Neural cell (in vitro differentiated cells): ENCODE measurements at regions not wholly inside any gene's neighbourhood (a gene's known extent, or its start where the extent isn't known, plus 50 kb on each side); places are given as distances from the start of the nearest gene placed in this dataset.

ENCODE experiments used
- H2AFZ ChIP-seq: fragments of 200-600, 300-800 bp; sonication (generic), shearing (Covaris generic); 2 replicates; pipeline ENCODE4 v1.6.0; 2014; ENCODE audit warnings: low read depth, mild to moderate bottlenecking, antibody characterized with exemption, low read length, moderate library complexity
- H3F3A ChIP-seq: fragments of 200-600 bp; shearing (Covaris generic); 2 replicates; pipeline ENCODE4 v1.6.1; 2016; ENCODE audit warnings: mild to moderate bottlenecking, moderate library complexity, mixed read lengths, antibody characterized with exemption, low read length; ENCODE audit not compliant: insufficient read depth, poor library complexity, severe bottlenecking
- H3K27ac ChIP-seq: fragments of 200-600, 300-800 bp; sonication (generic), shearing (Covaris generic); 2 replicates; pipeline ENCODE4 v1.5.1; 2014; ENCODE audit warnings: mild to moderate bottlenecking, low read length, moderate library complexity
- H3K27me3 ChIP-seq: fragments of 300-800, 200-600 bp; sonication (generic), shearing (Covaris generic); 2 replicates; pipeline ENCODE4 v1.6.0; 2014; ENCODE audit warnings: mild to moderate bottlenecking, low read depth, low read length, moderate library complexity; ENCODE audit not compliant: insufficient read depth
- H3K36me3 ChIP-seq: fragments of 300-800, 200-600 bp; sonication (generic), shearing (Covaris generic); 2 replicates; pipeline ENCODE4 v1.5.1; 2014; ENCODE audit warnings: mild to moderate bottlenecking, antibody characterized with exemption, low read length, moderate library complexity; ENCODE audit not compliant: insufficient read depth
- H3K4me2 ChIP-seq: fragments of 300-800, 200-600 bp; sonication (generic), shearing (Covaris generic); 2 replicates; pipeline ENCODE4 v1.6.0; 2014; ENCODE audit warnings: mild to moderate bottlenecking, low read length
- H3K4me3 ChIP-seq: fragments of 300-800, 200-600 bp; sonication (generic), shearing (Covaris generic); 2 replicates; pipeline ENCODE4 v1.5.1; 2014; ENCODE audit warnings: mild to moderate bottlenecking, low read length, moderate library complexity
- H3K79me2 ChIP-seq: fragments of 200-600 bp; shearing (Covaris generic); replicated peaks from 2 replicates; pipeline ENCODE4 v1.6.0; 2014; ENCODE audit warnings: mild to moderate bottlenecking, low read length, moderate library complexity; ENCODE audit not compliant: insufficient read depth
- H3K9ac ChIP-seq: fragments of 300-800, 200-600 bp; sonication (generic), shearing (Covaris generic); 2 replicates; pipeline ENCODE4 v1.6.1; 2016; ENCODE audit warnings: mild to moderate bottlenecking, low read length, mixed read lengths
- H3K9me2 ChIP-seq: fragments of 200-600 bp; shearing (Covaris generic); 2 replicates; pipeline ENCODE4 v1.6.1; 2016; ENCODE audit warnings: mild to moderate bottlenecking, low read length, mixed read lengths; ENCODE audit not compliant: insufficient read depth
- H3K9me3 ChIP-seq: fragments of 200-600, 300-800 bp; sonication (generic), shearing (Covaris generic); 2 replicates; pipeline ENCODE4 v1.6.1; 2016; ENCODE audit warnings: mild to moderate bottlenecking, mixed run types, low read length, moderate library complexity, mixed read lengths
- H4K20me1 ChIP-seq: fragments of 200-600 bp; shearing (Covaris generic); 2 replicates; pipeline ENCODE4 v1.6.1; 2016; ENCODE audit warnings: mild to moderate bottlenecking, mixed run types; ENCODE audit not compliant: insufficient read depth
- EP300 ChIP-seq: fragments of 450-650 bp; conservative IDR thresholded peaks from 2 replicates; pipeline ENCODE4 v1.6.1; 2014; ENCODE audit warnings: antibody characterized with exemption, mild to moderate bottlenecking, moderate library complexity; ENCODE audit not compliant: poor library complexity, severe bottlenecking
- EZH2 ChIP-seq: fragments of 200-600, 300-800 bp; shearing (Covaris generic), sonication (generic); IDR thresholded peaks from 2 replicates; pipeline ENCODE4 v1.6.1; 2014; ENCODE audit warnings: antibody characterized with exemption, low read length, borderline replicate concordance, mild to moderate bottlenecking; ENCODE audit not compliant: insufficient read depth, poor library complexity, severe bottlenecking
- MXI1 ChIP-seq: fragments of 450-650 bp; conservative IDR thresholded peaks from 2 replicates; pipeline ENCODE4 v1.6.1; 2014; ENCODE audit warnings: antibody characterized with exemption, mild to moderate bottlenecking; ENCODE audit not compliant: poor library complexity, severe bottlenecking
- POLR2AphosphoS5 ChIP-seq: IDR thresholded peaks from 2 replicates; pipeline ENCODE4 v1.6.1; 2012
- RAD21 ChIP-seq: fragments of 450-650 bp; conservative IDR thresholded peaks from 2 replicates; pipeline ENCODE4 v1.6.1; 2014; ENCODE audit warnings: antibody characterized with exemption, mild to moderate bottlenecking, moderate library complexity
- SMC3 ChIP-seq: fragments of 450-650 bp; conservative IDR thresholded peaks from 2 replicates; pipeline ENCODE4 v1.6.1; 2014; ENCODE audit warnings: antibody characterized with exemption, mild to moderate bottlenecking, moderate library complexity; ENCODE audit not compliant: poor library complexity
- TF ChIP-seq, protein P1 (sequence below): fragments of 450-650 bp; IDR thresholded peaks from 2 replicates; pipeline ENCODE4 v1.5.1; 2014; ENCODE audit warnings: antibody characterized with exemption, mild to moderate bottlenecking, moderate library complexity; ENCODE audit not compliant: poor library complexity, severe bottlenecking
- TF ChIP-seq, protein P2 (sequence below): IDR thresholded peaks from 2 replicates; pipeline ENCODE4 v1.6.1; 2012; ENCODE audit warnings: borderline replicate concordance

DNA sequence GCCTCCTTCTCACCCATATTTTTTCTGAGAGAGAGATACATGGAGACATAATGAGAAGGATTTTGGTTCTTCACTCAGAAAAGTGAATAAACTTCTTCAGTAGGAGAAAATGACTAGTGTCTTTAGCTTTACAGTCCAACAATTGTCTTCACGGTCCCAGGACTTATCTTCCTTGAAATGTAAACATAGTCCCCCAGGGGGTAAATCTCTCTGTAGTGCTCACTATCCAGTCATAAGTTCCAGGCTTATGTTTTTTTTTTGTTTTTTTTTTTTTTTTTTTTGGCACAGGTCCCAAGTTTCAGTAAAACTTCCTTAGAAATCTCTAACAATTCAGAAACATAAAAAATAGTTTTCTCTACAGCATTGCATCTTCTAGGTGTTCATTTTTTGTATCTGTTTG is 890.2 kb upstream of the B3GALT2 start:
- no peaks in the 10 kb centered on the region for H4K20me1 ChIP-seq
- H3K9me3 ChIP-seq = no peaks in the 10 kb centered on the region
- H3K4me3 ChIP-seq = no peak overlapping the region
- H3F3A ChIP-seq = no peaks in the 10 kb centered on the region
- H3K9ac ChIP-seq = no peak overlapping the region
- no peaks in the 10 kb centered on the region for H3K36me3 ChIP-seq
- H3K27me3 ChIP-seq = no peaks in the 10 kb centered on the region
- TF ChIP-seq EZH2 (no peak), SMC3 (no peak), MXI1 (no peak), EP300 (no peak)
- TF ChIP-seq, protein P1, sequence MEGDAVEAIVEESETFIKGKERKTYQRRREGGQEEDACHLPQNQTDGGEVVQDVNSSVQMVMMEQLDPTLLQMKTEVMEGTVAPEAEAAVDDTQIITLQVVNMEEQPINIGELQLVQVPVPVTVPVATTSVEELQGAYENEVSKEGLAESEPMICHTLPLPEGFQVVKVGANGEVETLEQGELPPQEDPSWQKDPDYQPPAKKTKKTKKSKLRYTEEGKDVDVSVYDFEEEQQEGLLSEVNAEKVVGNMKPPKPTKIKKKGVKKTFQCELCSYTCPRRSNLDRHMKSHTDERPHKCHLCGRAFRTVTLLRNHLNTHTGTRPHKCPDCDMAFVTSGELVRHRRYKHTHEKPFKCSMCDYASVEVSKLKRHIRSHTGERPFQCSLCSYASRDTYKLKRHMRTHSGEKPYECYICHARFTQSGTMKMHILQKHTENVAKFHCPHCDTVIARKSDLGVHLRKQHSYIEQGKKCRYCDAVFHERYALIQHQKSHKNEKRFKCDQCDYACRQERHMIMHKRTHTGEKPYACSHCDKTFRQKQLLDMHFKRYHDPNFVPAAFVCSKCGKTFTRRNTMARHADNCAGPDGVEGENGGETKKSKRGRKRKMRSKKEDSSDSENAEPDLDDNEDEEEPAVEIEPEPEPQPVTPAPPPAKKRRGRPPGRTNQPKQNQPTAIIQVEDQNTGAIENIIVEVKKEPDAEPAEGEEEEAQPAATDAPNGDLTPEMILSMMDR = no peak
- no peak overlapping the region for H3K27ac ChIP-seq
- H2AFZ ChIP-seq = no peak overlapping the region
- no peaks in the 10 kb centered on the region for H3K9me2 ChIP-seq
- H3K4me2 ChIP-seq = no peak overlapping the region
- no peaks in the 10 kb centered on the region for H3K79me2 ChIP-seq

DNA sequence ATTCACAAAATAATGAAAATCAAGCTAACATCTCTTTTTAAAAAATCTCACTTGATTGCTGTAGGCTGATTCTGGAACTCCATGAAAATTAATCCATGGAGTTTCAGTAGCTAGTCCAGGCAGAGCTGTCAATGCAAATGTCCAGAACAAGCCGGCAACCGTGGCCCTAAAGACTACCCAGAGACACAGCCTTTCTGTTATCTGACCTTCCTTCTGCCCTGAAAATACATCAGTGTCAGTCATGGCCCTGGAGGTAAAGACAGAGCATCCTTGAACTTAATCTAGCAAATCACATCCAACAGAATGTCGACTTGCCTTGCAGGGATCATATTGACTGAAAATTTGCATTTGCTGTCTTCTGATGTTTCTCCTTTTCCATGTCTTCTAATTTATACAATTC is 887.4 kb upstream of the B3GALT2 start:
- Histone ChIP-seq H2AFZ (no peak overlapping the region), H3K9me2 (no peaks in the 10 kb centered on the region), H3K4me3 (no peak overlapping the region), H3K9ac (no peak overlapping the region), H3K79me2 (no peaks in the 10 kb centered on the region), H3K4me2 (no peak overlapping the region), H3F3A (no peaks in the 10 kb centered on the region), H3K36me3 (no peaks in the 10 kb centered on the region), H3K27me3 (no peaks in the 10 kb centered on the region), H3K27ac (no peak overlapping the region), H4K20me1 (no peaks in the 10 kb centered on the region), H3K9me3 (no peaks in the 10 kb centered on the region)
- TF ChIP-seq EZH2 = no peak

DNA sequence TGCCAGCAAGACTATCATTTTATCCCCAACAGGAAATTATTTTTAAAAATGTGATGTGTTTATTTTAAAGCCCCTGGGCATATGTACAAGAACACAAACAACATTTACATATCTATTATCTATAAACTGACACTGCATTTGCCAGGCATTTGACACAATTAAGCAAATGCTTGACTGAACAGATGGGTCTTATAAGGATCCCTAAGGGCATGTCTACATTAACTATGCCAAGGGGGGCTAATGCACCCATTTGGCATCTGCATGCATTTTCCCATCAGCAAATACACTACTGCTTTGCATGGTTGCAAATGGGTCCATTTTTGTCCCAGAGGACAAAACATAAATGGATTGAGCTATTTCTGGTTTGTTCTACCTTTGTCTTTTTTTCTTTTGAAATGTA is 884.8 kb upstream of the B3GALT2 start:
- no peaks in the 10 kb centered on the region for H3K9me3 ChIP-seq
- no peak overlapping the region for H3K4me3 ChIP-seq
- no peak overlapping the region for H2AFZ ChIP-seq
- no peaks in the 10 kb centered on the region for H3K79me2 ChIP-seq
- H3K4me2 ChIP-seq = no peak overlapping the region
- no peaks in the 10 kb centered on the region for H3K9me2 ChIP-seq
- H3K27ac ChIP-seq = no peak overlapping the region
- H3K9ac ChIP-seq = no peak overlapping the region
- H3K36me3 ChIP-seq = no peaks in the 10 kb centered on the region
- H4K20me1 ChIP-seq = no peaks in the 10 kb centered on the region
- no peaks in the 10 kb centered on the region for H3F3A ChIP-seq
- H3K27me3 ChIP-seq = no peaks in the 10 kb centered on the region
- TF ChIP-seq RAD21 (no peak), MXI1 (no peak), EP300 (no peak), POLR2AphosphoS5 (no peak)
- TF ChIP-seq, protein P2, sequence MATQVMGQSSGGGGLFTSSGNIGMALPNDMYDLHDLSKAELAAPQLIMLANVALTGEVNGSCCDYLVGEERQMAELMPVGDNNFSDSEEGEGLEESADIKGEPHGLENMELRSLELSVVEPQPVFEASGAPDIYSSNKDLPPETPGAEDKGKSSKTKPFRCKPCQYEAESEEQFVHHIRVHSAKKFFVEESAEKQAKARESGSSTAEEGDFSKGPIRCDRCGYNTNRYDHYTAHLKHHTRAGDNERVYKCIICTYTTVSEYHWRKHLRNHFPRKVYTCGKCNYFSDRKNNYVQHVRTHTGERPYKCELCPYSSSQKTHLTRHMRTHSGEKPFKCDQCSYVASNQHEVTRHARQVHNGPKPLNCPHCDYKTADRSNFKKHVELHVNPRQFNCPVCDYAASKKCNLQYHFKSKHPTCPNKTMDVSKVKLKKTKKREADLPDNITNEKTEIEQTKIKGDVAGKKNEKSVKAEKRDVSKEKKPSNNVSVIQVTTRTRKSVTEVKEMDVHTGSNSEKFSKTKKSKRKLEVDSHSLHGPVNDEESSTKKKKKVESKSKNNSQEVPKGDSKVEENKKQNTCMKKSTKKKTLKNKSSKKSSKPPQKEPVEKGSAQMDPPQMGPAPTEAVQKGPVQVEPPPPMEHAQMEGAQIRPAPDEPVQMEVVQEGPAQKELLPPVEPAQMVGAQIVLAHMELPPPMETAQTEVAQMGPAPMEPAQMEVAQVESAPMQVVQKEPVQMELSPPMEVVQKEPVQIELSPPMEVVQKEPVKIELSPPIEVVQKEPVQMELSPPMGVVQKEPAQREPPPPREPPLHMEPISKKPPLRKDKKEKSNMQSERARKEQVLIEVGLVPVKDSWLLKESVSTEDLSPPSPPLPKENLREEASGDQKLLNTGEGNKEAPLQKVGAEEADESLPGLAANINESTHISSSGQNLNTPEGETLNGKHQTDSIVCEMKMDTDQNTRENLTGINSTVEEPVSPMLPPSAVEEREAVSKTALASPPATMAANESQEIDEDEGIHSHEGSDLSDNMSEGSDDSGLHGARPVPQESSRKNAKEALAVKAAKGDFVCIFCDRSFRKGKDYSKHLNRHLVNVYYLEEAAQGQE = no peak
